Ovary (tissue), 3 donors: ENCODE measurements at regions not wholly inside any gene's neighbourhood (a gene's known extent, or its start where the extent isn't known, plus 50 kb on each side); places are given as distances from the start of the nearest gene placed in this dataset.

ENCODE experiments used
- CTCF ChIP-seq, 3 donors: fragments of 450-650 bp in 2 of 3; fragments of 200-600 bp in 1 of 3; IDR thresholded peaks; one replicate each; pipeline versions ENCODE4 v1.5.1 to v1.8.0; 2016 to 2022; ENCODE audit warnings: antibody characterized with exemption in 3 of 3, mild to moderate bottlenecking in 1 of 3
- POLR2A ChIP-seq: fragments of 450-650 bp; IDR thresholded peaks from one replicate; pipeline ENCODE4 v1.6.1; 2017; ENCODE audit warnings: antibody characterized with exemption, mild to moderate bottlenecking, moderate library complexity
- donor health status: DM: no; HTN: no; CAD: no.

- TF ChIP-seq CTCF (IDR thresholded peaks at IDR 0.05) (no peak), POLR2A (no peak)
Observed at GRCh38 chr11:128310676-128311445, 276.5 kb downstream of the ETS1 start.
